ENCODE measurements at regions not wholly inside any gene's neighbourhood (a gene's known extent, or its start where the extent isn't known, plus 50 kb on each side); places are given as distances from the start of the nearest gene placed in this dataset.

DNA sequence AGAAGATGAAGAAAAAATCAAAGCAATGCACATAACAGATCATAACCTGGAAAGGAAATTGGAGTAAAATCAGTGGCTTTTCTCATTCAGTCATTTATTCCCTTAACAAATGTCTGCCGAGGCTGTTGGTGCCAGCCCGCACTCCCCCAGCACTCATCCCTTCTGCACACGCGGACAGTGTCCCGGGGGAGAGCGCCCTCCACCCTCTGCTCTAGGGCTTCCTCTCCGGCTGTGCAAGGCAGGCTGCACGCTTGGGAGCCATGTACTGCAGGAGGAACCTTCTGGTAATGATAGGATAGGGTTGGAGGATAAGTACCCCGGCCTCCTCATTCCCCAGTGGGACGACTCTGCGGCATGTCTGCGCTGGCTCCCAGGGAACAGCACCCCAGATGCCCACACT lies 134.5 kb downstream of the PAX1 start:
- DNase-seq (ENCODE audit: low read depth) = no peak

DNA sequence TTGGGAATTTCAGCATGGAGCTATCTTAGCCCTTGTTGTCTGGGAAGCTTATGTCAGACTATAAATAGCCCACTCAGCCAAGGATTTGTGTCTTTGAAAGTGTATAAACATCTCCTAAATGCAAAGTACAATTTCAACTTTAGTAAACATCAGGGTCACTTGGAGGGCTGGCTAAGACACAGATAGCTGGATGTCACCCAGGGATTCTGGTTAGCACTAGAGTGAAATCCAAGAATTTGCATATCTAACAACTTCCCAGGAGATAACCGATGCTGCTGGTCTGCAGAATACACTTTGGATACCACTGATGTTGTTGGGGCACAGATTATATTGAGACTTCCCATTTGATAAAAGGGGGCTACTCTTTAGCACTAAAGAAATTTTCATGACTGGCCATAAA lies 130.9 kb downstream of the PAX1 start:
- no peak for DNase-seq (ENCODE audit: low read depth)

DNA sequence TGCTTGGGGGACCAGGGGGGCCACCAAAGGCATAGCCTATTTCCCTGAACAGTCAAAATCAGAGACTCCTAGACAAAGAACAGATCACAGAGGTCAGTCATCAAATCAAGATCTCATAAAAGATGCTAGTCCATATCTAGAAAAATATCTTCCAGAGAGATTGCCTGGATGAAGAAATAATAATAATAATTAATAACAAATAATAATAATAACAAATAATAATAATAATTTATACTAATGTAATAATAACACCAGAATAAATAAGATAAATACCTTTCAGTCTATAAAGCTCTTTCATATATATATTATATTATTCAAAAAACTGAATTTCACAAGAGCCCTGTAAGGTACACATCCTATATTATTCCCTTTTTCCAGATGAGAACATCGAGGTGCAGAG lies 129.6 kb downstream of the PAX1 start:
- no peak for DNase-seq (ENCODE audit: low read depth)

DNA sequence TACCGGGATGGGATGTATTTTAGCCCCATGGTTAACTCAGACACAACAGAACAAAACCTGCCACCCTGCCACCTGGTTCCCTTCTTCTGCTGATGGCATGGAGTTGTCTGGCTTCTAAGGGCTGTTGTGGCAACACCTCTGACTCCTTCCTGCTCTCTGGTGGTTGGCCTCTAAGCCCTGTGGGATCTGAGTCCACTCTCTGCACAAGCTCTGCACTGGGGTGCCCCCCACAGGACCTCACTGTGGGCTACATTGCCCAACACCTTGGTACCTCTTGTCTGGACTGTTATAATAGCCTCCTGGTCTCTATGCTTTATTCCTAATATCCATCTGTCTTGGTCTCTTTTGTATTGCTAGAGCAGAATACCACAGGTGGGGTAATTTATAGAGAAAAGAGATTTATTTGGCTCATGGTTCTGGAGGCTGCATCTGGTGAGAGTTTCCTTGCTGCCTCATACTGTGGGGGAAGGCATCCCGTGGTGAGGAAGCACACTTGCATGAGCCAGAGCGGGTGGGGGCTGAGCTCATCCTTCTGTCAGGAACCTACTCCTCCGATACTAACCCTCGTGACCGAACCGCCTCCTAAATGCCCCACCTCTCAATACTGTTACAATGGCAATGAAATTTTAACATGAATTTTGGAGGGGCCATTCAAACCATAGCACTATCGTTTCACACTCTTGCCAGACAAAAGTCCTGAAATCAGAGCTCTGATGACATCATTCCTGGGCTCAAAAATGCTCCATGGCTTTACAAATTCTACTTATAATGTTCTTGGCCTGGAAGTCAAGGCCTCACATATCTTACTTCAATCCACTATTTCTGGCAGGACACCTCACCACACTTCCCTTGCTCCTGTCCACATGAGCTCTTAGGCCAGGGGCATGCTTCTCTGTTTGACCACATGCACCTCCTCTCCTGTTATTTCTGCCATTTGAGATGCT lies 127.2 kb downstream of the PAX1 start:
- no peak for DNase-seq (ENCODE audit: low read depth)

DNA sequence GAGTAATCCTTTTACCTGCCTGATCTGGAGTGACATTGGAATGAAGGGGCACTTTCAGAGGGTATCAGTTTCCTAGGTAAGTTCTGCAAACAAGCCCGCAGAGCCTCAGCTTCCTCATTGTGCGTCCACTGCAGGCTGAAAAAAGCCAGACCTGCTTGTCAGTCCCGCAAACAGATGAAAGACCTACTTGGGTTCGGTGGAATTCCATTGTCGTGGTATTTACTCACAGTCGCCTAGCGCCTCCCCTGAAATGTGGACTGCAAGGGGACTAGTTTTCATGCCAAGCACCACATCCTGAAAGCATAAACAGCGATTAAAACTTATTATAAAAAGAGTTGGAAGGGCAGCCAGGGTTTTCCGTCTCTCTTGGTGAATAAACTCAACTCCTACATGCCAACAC lies 121.5 kb downstream of the PAX1 start:
- no peak for DNase-seq (ENCODE audit: low read depth)

DNA sequence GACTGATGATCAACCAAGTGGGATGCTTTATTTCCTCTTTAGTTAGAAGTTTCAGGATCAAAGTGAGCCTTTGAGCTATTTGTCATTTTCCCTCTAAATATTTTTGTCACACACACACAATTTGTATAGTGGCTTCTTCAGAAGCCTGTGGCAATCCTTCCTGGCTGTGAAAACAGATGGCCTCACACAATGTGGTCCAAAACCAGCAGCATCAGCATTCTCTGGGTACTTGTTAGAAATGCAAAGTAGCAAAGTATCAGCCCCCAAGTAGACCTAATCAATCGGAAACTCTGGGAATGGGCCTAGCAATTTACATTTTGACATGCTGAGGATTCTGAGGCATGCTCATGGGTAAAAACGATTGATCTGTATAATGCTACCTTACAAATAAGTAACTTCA lies 115.9 kb downstream of the PAX1 start:
- DNase-seq (ENCODE audit: low read depth) = no peak

DNA sequence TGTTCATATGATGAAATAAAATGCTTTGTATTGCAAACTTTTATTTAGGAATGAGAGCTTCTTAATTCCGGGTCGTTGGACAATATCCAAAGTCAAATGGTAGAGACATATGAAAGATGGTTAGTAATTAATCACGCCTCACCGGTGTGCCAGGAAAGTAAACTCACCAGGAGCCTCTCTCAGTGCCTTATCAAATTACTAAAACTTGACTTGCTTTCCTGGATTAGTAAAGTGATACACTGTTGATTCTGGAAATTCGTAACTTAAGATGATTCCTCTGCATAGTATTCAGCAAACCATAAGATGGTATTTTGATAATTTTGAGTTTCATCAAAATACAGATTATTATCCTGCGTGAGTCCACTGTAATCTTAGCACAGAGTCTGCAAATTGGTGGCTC lies 115.2 kb downstream of the PAX1 start:
- no peak for DNase-seq (ENCODE audit: low read depth)

DNA sequence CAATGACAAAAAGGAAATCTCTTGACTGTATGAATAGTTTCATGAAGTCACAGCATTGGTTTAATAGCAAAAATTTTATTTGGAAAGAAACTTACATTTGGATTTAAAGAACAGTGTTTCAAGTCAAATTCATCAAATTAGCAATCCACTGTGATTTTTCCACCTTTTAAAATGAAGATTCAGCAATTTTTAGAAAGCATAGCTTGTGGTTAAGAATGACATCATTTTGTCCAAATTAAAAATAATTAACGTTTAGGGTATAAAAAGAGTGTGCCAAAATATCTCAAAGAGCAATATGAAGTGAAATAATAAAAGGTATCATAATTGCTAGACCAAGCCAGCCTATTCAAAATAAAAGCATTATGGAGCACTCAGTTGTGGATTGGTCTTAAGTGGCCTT lies 114.6 kb downstream of the PAX1 start:
- no peak for DNase-seq (ENCODE audit: low read depth)

DNA sequence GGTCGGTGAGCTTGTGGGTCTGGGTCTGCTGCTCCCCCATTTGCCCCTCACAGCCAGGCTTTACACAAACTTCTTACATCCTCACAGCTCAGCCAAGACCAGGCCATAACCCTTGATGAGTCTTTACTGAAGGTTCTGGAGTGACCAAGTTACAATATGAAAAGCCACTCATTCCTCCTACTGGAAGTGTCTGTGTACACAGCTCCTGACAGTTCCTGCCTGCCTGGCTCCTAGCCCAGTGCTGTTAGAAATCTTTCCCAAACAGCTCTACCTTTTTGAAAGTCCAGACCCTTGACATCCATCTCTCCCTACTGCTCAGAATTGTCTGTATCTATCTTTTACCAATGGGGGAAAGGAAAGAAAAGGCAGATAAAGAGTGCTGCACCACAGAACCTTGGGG lies 106.9 kb downstream of the PAX1 start:
- DNase-seq (ENCODE audit: low read depth) = no peak

DNA sequence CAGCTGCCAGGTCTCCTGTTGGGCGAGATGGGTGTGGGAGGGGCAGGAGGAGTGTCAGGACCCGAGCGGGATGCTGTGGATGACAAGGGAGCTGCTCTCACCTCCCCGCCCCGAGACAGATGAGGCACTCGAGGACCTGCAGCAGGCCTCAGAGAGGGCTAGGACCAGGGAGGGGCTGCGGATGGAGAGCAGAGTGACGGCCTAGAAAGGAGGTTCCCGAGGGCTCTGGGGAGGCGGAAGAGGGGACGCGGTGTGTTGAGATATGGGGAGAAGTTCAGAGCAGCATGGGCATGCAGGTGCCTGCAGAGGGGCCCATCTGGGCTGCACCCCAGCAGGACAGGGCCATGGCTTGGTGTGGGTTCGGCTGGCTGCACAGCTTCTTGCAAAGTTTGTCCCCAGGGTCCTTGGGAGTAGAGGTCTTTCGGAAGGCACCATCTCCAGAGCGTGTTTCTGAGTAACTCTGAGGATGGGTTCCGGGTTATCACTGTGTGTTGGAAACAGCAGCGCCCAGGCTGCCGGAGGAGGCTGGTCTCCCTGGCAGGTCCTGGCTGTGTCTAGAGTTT lies 104.6 kb downstream of the PAX1 start:
- DNase-seq (ENCODE audit: low read depth) = no peak

DNA sequence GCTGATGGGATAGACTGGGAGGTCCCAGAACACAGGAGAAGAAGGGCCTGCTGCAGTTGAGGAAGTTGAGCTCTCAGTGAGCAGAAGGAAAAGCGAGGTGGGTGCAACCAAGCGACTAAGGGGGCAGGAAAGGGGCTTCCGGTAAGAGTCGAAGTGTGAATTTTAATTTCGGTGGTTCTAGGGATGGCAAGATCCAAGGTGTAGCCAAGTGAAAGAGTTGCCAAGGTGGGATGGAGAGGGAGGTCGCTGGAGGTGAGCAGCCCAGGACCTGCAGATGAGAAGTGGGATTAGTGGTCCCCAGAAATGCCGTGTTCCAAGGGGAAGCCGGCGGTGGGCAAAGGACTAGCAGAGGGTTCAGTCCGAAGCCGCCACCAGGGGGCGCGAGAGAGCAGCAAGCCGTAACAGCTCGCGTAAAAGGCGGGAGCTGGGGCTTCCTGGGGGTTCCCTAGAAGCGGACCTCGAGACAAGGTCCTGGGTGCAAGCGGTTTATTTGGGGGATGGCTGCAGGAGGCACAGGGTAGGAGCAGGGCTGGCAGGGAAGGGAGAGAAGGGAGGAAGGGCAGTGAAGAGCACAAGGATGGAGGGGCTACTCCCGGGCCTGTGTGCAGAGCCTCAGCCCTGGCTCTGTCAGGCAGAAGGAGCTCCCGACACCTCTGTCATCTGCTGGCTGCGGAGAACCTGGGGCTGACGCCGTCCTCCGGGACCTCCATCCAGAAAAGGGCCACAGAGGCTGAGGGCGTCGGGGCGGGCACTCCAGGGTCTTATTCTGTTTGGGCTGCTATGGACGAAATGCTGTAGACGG lies 103.6 kb downstream of the PAX1 start:
- no peak for DNase-seq (ENCODE audit: low read depth)

DNA sequence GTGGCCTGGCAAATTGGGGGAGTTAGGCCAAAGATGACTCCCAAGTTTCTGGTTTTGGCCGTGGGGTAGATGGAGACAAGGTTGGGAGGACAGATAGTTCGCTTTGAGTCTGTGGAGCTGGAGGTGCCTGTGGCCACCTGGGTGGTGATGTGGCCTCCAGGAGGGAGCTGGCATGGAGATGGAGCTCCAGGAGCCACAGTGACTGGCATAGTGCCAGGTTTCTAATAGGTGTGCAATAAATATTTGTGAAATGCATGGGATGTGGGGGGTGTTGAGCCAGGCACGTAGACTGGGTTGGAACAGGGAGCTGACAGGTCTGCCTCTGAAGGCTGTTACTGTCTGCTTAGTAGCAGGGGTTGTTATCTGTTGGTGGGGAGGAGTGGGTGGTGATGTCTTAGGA lies 102.7 kb downstream of the PAX1 start:
- DNase-seq (ENCODE audit: low read depth) = no peak

DNA sequence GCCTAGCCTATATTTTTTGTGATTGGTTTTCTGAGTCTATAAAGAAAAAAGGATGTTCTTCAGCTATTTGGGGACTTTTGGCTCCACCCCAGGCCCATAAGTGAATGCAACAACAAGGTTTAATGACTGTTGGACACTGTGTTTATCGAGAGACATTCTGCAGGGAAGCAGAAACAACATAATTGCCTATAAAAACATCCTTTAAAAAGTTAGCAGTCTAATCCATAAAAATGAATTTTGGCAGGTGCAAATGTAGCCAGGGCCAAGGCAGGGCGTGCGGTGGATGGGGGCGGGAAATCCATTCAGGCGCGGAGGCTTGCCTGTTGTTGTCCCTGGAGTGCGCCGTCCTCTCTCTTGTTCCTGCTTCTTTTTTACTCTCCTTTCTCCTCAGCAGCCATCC lies 99.3 kb downstream of the PAX1 start:
- no peak for DNase-seq (ENCODE audit: low read depth)

DNA sequence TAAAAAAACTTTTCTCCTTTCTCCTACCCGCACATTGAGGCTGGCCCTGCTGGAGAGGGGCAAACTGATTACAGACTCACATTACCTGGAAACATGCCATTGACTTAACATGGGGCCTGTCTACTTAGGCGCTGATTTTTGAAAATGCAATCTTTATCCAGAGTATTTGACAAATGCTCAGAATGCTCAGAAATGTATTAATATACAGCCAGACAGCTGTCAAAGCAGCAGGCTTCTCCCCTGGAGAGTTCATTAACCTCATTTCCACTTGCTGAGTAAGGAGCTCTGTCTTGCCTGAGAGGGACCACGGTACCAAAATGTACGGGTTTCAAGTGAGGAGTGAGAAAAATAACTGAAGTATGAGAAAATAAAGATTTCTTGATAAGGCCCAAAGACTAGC lies 95.7 kb downstream of the PAX1 start:
- no peak for DNase-seq (ENCODE audit: low read depth)

DNA sequence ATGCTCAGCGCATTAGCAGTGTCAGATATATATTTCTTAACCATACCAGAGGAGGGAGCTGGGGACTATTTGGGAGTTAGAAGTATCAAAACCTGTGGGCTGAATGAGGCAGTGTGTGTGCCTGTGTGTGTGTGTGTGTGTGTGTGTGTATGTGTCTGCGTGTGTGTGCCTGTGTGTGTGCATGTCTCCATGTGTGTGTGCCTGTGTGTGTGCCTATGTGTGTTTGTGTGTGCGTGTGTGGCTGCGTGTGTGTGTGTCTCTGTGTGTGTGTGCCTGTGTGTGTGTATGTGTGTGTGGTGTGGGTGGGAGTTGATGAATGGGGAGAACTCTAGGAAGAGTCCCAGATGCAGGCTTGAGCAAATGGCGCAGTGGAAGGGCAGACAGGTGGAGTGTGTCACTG lies 92.9 kb downstream of the PAX1 start:
- no peak for DNase-seq (ENCODE audit: low read depth)

DNA sequence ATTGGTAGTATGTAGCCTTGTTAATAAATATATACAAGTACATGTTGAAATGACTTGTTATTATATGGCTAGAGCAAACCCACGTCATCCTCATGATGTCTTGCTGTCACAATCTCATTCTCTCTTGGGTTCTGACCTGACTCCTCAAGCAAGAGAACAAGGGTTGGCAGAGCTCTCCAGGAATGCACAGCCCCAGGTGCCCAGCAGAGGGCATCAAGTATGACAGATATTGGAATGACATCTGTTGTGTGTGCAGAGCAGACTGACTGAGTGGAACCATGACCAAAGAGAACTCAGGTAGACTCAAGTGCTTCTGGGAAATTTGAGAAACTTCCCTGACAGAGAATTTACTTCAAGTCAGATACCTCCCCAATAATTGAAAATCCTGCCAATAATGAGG lies 90.6 kb downstream of the PAX1 start:
- no peak for DNase-seq (ENCODE audit: low read depth)

DNA sequence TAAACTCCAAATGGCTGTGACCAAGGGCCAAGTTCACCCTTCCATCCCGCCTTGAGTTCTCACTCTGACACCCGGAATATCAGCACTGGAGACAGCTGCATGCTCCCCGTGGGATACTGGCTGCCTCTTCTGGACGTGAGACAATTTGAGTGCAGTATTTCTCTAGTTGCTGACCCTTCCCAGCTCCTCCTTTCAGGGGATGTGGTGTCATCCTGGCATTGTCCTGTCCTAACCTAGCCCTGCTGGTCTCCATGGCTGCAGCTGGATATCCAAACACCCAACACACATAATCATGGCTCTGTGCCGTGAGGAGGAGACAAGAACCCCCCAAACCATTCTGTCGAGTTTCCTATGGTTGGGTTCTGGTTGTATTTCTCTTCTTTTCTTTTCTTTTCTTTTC lies 82.6 kb downstream of the PAX1 start:
- DNase-seq (ENCODE audit: low read depth) = no peak

DNA sequence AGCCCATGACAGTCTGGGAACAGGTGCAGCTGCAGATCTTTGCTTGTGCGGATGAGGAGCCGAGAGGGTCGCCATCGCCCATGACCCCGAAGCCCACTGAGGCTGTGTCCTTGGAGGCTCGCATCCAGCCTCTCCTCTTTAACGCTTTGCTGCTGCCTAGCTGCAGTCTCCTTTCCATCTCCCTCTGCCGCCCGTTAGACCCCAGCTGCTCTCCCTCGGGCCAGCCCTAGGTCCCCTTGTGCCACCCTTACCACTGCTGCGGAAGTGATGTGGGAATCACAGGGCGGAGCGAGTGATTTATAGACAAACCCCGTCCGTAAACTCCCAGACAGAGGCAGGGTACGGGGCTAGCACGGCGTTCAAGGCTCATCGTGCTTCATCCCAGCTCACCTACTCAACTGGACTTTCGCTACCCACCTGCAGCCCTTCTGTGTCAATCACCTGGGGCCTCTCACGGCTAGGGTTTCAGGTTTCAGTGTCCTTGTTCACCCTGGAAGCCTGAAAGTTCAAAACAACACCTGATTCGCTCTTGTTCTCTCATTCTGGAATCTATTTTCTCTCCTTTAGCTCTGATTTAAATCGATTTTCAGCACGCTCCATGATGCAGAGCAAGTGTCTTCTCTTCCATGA lies 76.1 kb downstream of the PAX1 start:
- DNase-seq (ENCODE audit: low read depth) = no peak

DNA sequence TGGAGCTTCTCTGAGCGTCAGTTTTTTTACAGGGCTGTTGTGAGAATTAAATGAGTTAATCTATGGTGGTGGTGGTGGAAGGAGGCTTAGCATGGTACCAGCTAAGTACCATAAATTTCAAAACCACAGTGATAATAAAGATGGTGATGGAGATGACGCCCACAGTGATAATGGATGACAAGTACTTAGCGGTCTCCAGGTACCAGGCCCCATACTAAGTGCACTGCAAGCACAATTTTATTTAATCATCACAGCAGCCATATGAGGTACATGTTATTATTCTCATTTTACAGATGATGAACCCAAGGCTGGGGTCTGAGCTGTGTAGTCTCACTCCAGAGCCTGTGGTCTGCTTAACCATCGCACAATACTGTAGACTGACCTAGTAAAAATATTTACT lies 75.1 kb downstream of the PAX1 start:
- no peak for DNase-seq (ENCODE audit: low read depth)
